Left cardiac atrium (tissue), 4 donors: ENCODE measurements at regions not wholly inside any gene's neighbourhood (a gene's known extent, or its start where the extent isn't known, plus 50 kb on each side); places are given as distances from the start of the nearest gene placed in this dataset.
"Not testable (repeated sequence)": the region's sequence is repeated elsewhere in the genome, so short reads cannot be mapped to it uniquely, and the experiment has no call there.

Experiments used
- ATAC-seq, 2 donors: fragments of 200-7000 bp; cut with Tn5 transposase; one replicate each; pipeline ENCODE4 v1.9.1; 2020; ENCODE audit warnings: mild to moderate bottlenecking in 2 of 2, moderate library complexity in 2 of 2
- DNase-seq: peaks from one replicate; pipeline ENCODE4 v3.0.0-alpha.2; 2020
- intact Hi-C, 2 donors: fragments of 100-400 bp; cut with DNase I; formaldehyde crosslinking; loops; one replicate each; pipeline versions ENCODE4 v1.14.1 to v1.15.1; 2022 to 2023
- donor health status: DM: no; HTN: yes; CAD: no.
- donor health status: DM: no; HTN: yes; CAD: no; lungs with severe emphysema.
- donor health status: DM: yes; HTN: yes; CAD: no.
- donor health status: Dilated cardiomyopathy.

- intact Hi-C loops = no loop called here
- no peak for DNase-seq
- ATAC-seq = no peak
Measured at GRCh38 chr6:40692337-40692736, 105.2 kb upstream of the LRFN2 start.

DNA sequence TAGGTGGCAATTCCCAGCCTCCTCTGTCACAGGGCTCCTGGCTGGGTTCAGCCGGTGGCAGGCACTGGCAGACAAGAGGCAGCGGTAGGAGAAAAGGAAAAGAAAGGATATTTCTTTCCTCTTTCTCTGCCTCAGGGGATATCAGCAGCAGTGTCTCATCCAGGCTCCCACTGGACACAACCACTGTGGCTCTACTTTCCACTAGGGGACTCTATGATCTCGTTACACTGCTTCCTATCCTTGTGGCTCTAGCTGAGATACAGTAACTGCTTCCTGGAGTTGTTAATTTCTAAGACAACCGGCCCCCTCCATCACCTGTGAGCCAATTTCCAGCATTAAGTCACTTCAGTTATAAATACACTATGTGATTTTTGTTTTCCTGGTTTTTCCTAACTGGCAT is 102.0 kb upstream of the LRFN2 start:
- DNase-seq = no peak
- intact Hi-C loops = no loop called here
- no peak for ATAC-seq

DNA sequence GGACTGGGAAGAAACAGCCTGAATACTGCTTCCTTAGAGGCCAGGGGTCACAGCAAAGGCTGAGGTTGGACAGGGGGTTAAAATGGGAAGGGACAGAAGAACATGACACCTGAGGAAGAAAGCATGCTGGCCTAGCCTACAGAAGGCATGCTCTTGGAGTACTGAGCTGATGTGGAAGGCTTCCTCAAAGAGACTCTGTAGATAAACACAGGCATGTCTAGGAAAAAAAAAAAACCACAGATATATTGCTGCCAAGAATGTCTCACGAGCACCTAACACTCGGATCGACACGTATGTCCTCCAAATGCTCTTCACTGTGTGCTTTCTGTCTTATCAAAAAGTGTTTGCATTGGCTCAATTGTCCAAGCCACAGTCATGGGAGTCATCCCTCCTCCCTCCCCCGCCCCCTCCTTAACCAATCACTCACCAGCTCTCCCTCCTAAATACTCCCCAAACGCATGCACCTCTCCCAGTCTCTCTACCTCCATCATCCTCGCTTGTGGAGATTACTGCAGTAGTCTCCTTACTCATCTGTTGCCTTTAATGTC is 101.1 kb upstream of the LRFN2 start:
- intact Hi-C loops = no loop called here
- peak; percentile 41 to 75 for ATAC-seq
- no peak for DNase-seq

DNA sequence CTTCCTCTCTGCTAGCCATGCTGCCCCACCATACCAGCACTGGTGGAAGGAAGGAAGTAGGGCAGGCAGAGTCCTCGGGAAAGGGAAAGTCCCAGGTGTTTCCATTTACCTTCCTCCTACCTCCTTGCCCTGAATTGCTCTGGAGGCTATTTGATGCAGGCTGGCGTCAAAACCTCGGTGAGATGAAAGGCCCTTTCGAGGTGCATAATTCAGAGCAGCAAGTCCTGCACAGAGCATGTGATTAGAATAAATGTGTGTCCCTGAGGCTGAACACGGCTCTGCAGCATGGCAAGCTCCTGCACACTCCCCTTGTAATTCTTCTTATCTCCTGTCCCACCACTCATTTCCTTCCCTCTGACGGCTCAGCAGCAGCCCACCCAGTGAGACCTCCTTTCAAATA is 98.7 kb upstream of the LRFN2 start:
- intact Hi-C loops = no loop called here
- DNase-seq (no peak), ATAC-seq (no peak)

GRCh38 chr6:40681622-40682021 is 94.5 kb upstream of the LRFN2 start:
- intact Hi-C loops = no loop called here
- ATAC-seq = no peak
- no peak for DNase-seq

- no peak for DNase-seq
- ATAC-seq = no peak
- intact Hi-C loops = no loop called here
Measured at GRCh38 chr6:40678941-40679340, 91.8 kb upstream of the LRFN2 start.

DNA sequence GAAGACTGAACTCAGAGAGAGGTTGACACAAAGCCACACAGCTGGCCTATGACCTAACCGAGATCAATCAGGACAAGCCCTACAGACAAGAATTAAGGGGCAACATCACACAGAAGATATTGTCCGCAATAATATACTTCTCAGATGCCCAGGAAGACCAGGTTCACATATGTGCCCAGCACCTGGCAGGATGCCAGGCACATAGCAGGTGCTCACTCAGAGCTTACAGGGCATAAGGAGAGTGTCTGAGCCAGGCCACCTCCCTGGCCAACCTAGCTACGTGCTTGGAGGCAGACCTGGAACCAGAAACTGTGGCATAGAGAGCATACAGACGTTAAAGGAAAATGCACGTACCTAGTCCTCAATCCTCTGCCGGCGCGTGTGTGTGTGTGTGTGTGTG is 87.0 kb upstream of the LRFN2 start:
- DNase-seq (no peak), ATAC-seq (no peak)
- intact Hi-C loops = no loop called here

DNA sequence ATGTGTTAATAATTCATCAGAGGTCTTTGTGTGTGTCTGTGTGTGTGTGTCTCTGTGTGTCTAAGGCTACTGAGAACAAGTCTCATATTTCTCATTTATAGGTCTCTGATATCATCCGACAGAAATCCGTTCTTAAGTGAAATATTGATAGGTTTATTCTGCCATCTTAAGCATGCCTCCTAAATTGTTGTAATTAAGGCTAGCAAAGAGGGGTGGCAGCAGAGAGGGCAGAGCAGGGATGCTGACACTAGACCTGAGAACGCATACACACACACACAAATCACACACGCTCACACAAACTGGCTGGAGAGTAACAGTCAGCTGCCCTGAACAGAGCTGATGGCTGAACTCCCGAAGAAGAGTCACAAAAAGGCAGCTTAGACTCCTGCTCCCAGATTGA is 84.9 kb upstream of the LRFN2 start:
- no peak for DNase-seq
- ATAC-seq = no peak
- intact Hi-C loops = no loop called here

DNA sequence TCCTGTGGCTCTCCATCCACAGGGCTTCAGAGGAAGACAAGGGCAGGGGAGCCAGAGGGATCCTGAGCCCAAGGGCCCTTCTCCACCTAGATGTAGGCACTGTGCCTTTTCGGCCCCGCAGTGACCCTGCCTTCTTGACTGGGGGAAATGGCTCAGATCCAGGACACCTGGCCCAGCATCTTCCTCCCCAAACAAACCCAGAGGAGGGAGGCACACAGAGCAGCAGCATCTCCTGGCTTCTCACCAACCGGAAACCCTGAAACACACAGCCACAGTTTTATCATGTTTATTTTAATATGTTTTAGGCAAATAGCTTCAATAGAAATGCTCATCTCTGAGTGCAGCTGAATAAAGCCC is 84.5 kb upstream of the LRFN2 start:
- DNase-seq = no peak
- ATAC-seq = no peak
- intact Hi-C loops = no loop called here

- ATAC-seq = no peak
- DNase-seq = no peak
Measured at GRCh38 chr6:40671001-40671693, 84.0 kb upstream of the LRFN2 start.

DNA sequence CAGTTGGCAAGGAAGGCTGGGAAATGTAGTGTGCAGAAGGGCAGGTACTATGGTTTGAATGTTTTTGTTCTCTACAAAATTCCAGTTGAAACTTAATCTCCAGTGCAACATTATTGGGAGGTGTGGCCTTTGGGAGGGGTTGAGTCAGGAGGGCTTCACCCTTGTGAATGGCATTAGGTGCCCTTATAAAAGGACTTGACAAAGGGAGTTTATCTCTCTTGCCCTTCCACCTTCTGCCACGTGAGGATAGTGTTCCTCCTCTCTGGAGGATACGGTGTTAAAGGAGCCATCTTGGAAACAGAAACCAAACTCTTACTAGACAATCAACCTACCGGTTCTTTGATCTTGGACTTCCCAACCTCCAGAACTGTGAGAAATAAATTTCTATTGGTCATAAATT is 82.2 kb upstream of the LRFN2 start:
- DNase-seq (no peak), ATAC-seq (no peak)

More at GRCh38 chr6:40671001-40671693, 84.0 kb upstream of the LRFN2 start:
- intact Hi-C loops = no loop called here

GRCh38 chr6:40668203-40668602 is 81.0 kb upstream of the LRFN2 start:
- intact Hi-C loops = no loop called here
- ATAC-seq (no peak), DNase-seq (no peak)

More for the DNA sequence above, 82.2 kb upstream of the LRFN2 start:
- intact Hi-C loops = no loop called here

DNA sequence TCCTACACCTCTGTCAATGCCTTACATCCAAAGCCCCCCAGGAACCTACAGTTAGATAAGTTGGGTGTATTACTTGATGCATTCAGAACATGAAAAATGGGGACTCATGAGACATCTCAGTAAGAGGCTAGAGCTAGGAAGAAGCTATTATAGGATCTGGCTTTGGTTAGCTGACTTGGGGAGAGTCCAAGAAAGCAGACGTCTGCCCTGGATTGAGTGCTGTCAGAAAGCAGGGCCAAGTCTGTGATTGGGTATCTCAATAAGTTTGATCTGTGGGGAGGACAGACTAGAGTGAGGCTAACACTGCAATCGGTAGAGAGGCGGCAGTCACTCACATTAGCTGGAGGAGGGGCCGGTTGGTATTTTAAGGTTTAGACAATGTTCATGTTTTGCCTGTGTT is 79.4 kb upstream of the LRFN2 start:
- ATAC-seq (peak in 1 of 2 donors; percentile 34), DNase-seq (no peak)
- intact Hi-C loops = no loop called here

DNA sequence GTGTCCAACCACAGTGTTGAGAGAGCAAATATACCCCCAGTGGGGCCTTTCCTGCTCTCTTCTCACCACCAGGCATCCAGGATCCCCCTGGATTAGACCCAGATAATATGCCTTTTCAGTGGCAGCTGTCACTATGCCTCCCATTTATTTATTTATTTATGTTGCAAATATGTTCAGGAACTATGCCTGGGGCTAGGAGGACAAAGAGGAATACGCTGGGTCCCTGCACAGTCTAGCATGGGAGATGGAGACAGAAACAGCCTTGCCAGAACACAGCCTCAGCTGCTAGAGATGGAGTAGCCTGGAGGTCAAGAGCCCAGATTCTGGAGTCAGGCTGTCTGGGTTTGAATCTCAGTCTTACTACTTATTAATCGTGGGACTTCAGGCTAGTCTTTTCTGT is 74.6 kb upstream of the LRFN2 start:
- DNase-seq = no peak
- no peak for ATAC-seq
- intact Hi-C loops = no loop called here

DNA sequence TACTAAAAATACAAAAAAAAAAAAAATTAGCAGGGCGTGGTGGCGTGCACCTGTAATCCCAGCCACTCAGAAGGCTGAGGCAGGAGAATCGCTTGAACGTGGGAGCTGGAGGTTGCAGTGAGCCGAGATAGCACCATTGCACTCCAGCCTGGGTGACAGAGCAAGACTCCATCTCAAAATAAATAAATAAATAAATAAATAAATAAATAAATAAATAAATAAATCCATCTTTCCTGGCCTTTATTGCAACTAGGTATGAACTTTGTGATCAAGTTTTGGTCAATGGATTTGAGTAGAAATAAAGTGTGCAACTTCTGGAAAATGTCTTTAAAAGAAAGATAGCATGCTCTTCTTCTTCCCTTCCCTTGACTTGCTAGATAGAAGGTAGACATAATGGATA is 69.6 kb upstream of the LRFN2 start:
- not testable (repeated sequence) for ATAC-seq

GRCh38 chr6:40654828-40655227 is 67.7 kb upstream of the LRFN2 start:
- intact Hi-C loops = no loop called here
- ATAC-seq (no peak), DNase-seq (no peak)

More for the DNA sequence above, 69.6 kb upstream of the LRFN2 start:
- DNase-seq, intact Hi-C loops: not testable (repeated sequence)

GRCh38 chr6:40645043-40645442 is 57.9 kb upstream of the LRFN2 start:
- intact Hi-C loops = no loop called here
- no peak for DNase-seq
- ATAC-seq = no peak

DNA sequence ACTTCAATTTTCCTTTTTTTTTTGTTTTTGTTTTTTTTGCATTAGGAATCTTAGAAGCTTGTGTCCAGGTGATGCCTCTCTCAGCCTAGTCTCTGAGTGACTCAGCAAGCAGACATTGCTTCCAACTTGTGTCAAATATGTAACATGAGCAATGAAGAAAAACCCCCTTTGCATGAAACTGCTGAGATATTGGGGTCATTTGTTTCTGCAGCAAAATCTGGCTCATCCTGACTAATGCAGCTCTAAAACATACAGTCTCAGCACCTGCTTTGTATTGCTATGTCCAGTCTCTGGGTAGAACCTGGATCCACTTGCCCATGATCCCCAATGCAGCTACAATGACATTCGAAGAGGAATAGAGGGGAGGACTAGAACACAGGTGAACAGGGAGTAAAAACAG is 55.7 kb upstream of the LRFN2 start:
- no peak for DNase-seq
- intact Hi-C loops = no loop called here
- ATAC-seq = no peak

GRCh38 chr6:40642190-40642589 is 55.0 kb upstream of the LRFN2 start:
- intact Hi-C loops = no loop called here
- ATAC-seq (no peak), DNase-seq (no peak)

- peak in 1 of 2 donors; percentile 15 for ATAC-seq
- intact Hi-C loops = no loop called here
- no peak for DNase-seq
Measured at GRCh38 chr6:40640599-40641227, 53.5 kb upstream of the LRFN2 start.
